Lower leg skin (tissue), 4 donors: ENCODE measurements at regions not wholly inside any gene's neighbourhood (a gene's known extent, or its start where the extent isn't known, plus 50 kb on each side); places are given as distances from the start of the nearest gene placed in this dataset.

Experiments
- DNase-seq, 2 donors: peaks; one replicate each; pipeline ENCODE4 v3.0.0-alpha.2; 2019; ENCODE audit warnings: low spot score in 2 of 2
- H3K4me3 ChIP-seq: fragments of 200-600 bp; sonication (generic); 2 replicates; pipeline ENCODE4 v1.5.1; 2017; ENCODE audit warnings: mild to moderate bottlenecking, low read depth; ENCODE audit not compliant: poor library complexity, severe bottlenecking
- CTCF ChIP-seq, 3 donors: fragments of 450-650 bp; IDR thresholded peaks; one replicate each; pipeline ENCODE4 v1.5.1; 2016; ENCODE audit warnings: antibody characterized with exemption in 3 of 3, mild to moderate bottlenecking in 3 of 3, moderate library complexity in 2 of 3
- POLR2A ChIP-seq, 2 donors: fragments of 450-650 bp; IDR thresholded peaks; one replicate each; pipeline ENCODE4 v1.6.1; 2016 to 2017; ENCODE audit warnings: antibody characterized with exemption in 2 of 2, mild to moderate bottlenecking in 1 of 2, moderate library complexity in 1 of 2
- WGBS, 2 donors: methylation state at CpG; one replicate each; pipeline ENCODE4 v1.1.5; 2018; 5-methylcytosine and 5-hydroxymethylcytosine counted together
- intact Hi-C: fragments of 100-400 bp; cut with DNase I; formaldehyde crosslinking; loops from one replicate; pipeline ENCODE4 v1.15.0; 2023; ENCODE audit warnings: low total_unique reads

GRCh38 chr2:220736778-220737177 lies 835.3 kb downstream of the EPHA4 start:
- H3K4me3 ChIP-seq: no peak overlapping the region
- no peak for DNase-seq
- WGBS, 2 donors: 70 to 72% methylated on average over 4 of the region's 4 CpGs
- TF ChIP-seq POLR2A (IDR thresholded peaks at IDR 0.05) (no peak), CTCF (IDR thresholded peaks at IDR 0.05) (no peak)
- intact Hi-C loops: no loop called here

GRCh38 chr2:220743203-220743602 lies 828.9 kb downstream of the EPHA4 start:
- no peak for DNase-seq
- H3K4me3 ChIP-seq: no peak overlapping the region
- 85 to 89% methylated on average over 2 of the region's 2 CpGs for WGBS, 2 donors
- TF ChIP-seq POLR2A (IDR thresholded peaks at IDR 0.05) (no peak), CTCF (IDR thresholded peaks at IDR 0.05) (no peak)
- intact Hi-C loops: no loop called here

- WGBS, 2 donors: 78 to 80% methylated on average over 2 of the region's 2 CpGs
These were observed 827.2 kb downstream of the EPHA4 start for GRCh38 chr2:220744861-220745260.

GRCh38 chr2:220745682-220746081 lies 826.4 kb downstream of the EPHA4 start:
- DNase-seq: no peak
- no peak for TF ChIP-seq CTCF (IDR thresholded peaks at IDR 0.05)
- no peak for TF ChIP-seq POLR2A (IDR thresholded peaks at IDR 0.05)
- 82 to 84% methylated on average over 8 of the region's 8 CpGs for WGBS, 2 donors
- intact Hi-C loops: no loop called here
- H3K4me3 ChIP-seq: no peak overlapping the region

More at GRCh38 chr2:220744861-220745260, 827.2 kb downstream of the EPHA4 start:
- TF ChIP-seq POLR2A (IDR thresholded peaks at IDR 0.05) (no peak), CTCF (IDR thresholded peaks at IDR 0.05) (no peak)
- intact Hi-C loops: no loop called here
- H3K4me3 ChIP-seq: no peak overlapping the region
- no peak for DNase-seq

- intact Hi-C loops: no loop called here
- DNase-seq: no peak
- H3K4me3 ChIP-seq: no peak overlapping the region
- no peak for TF ChIP-seq POLR2A (IDR thresholded peaks at IDR 0.05)
- TF ChIP-seq CTCF (IDR thresholded peaks at IDR 0.05): no peak
- WGBS, 2 donors: 88 to 95% methylated on average over 1 of the region's 1 CpG
These were observed 824.4 kb downstream of the EPHA4 start for GRCh38 chr2:220747736-220748135.

GRCh38 chr2:220748875-220749479 lies 823.1 kb downstream of the EPHA4 start:
- TF ChIP-seq CTCF (IDR thresholded peaks at IDR 0.05) (no peak), POLR2A (IDR thresholded peaks at IDR 0.05) (no peak)
- DNase-seq: no peak
- H3K4me3 ChIP-seq: no peak overlapping the region
- intact Hi-C loops: no loop called here
- 69 to 71% methylated on average over 12 of the region's 12 CpGs for WGBS, 2 donors
